ENCODE measurements at regions not wholly inside any gene's neighbourhood (a gene's known extent, or its start where the extent isn't known, plus 50 kb on each side); places are given as distances from the start of the nearest gene placed in this dataset.
A peak's percentile ranks its signal among the peaks of the same experiment; 100 is the strongest.

DNA sequence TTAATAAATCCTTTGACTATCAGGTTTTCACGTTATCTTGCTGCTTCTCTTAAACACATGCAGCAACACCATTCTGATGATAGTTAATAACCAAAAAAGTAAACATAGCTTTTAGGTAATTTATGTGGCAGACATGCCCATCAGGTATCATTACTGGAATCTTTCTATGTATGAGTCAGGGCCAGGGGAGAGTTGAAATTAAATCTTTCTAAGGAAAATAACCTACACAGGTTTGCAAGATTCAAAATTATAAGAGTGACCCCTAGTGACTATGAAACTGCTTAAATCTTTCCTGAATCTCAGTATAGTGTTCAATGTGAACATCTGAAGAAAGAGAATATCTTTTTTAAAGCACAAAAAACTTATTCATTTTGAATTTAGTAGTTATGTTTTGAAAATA is 666.6 kb downstream of the CDH11 start:
- H3K4me1 ChIP-seq (ENCODE audit: control insufficient read depth, insufficient read depth, low read length), result no peaks in the 10 kb centered on the region
- WGBS, result 76% methylated on average over 1 of the region's 1 CpG
- H3K4me3 ChIP-seq (ENCODE audit: low read length), result no peak overlapping the region
- DNase-seq (no peak), ATAC-seq (no peak)
- no peaks in the 10 kb centered on the region for H3K9me3 ChIP-seq (ENCODE audit: control insufficient read depth, low read length)
- intact Hi-C loops (cut with DNase I), result loop anchor here in 1 of 4 donors (10.0 kb wide), 1 partner anchor 360 kb away; no protein-coding TSS in a partner anchor
- no peak overlapping the region for H3K27ac ChIP-seq (ENCODE audit: low read length)
- H3K27me3 ChIP-seq (ENCODE audit: control insufficient read depth, insufficient read depth), result no peaks in the 10 kb centered on the region

DNA sequence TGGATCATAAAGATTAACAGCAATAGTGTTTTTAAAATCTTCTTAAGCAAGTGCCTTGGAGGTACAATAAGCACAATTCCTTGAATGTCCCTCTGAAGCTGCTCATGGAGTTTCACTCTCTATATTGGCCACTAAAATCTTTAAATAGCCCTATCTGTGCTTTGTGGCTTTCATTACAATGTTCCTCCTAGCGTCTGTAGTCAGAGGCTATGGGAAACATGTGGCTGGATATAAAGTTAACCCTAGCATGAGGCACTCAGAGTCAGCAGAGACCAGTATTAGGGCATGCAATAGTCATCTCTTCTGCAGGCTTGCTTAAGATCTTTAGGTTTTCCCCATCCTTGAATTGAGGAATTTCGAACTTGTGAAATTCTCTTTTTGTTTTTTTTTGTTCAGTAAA is 668.2 kb downstream of the CDH11 start:
- 49% methylated on average over 2 of the region's 2 CpGs for WGBS
- no peak overlapping the region for H3K4me3 ChIP-seq (ENCODE audit: low read length)
- intact Hi-C loops (cut with DNase I), result loop anchor here in 1 of 4 donors (10.0 kb wide), 1 partner anchor 359 kb away; no protein-coding TSS in a partner anchor

GRCh38 chr16:64452446-64452845 is 669.4 kb downstream of the CDH11 start:
- intact Hi-C loops (cut with DNase I), result loop anchor here in 1 of 4 donors (10.0 kb wide), 1 partner anchor 358 kb away; no protein-coding TSS in a partner anchor
- no peak overlapping the region for H3K4me3 ChIP-seq (ENCODE audit: low read length)
- DNase-seq (no peak), ATAC-seq (no peak)
- H3K4me1 ChIP-seq (ENCODE audit: control insufficient read depth, insufficient read depth, low read length), result no peaks in the 10 kb centered on the region
- no peaks in the 10 kb centered on the region for H3K27me3 ChIP-seq (ENCODE audit: control insufficient read depth, insufficient read depth)
- H3K9me3 ChIP-seq (ENCODE audit: control insufficient read depth, low read length), result no peaks in the 10 kb centered on the region
- no peak overlapping the region for H3K27ac ChIP-seq (ENCODE audit: low read length)

More for the DNA sequence above, 668.2 kb downstream of the CDH11 start:
- Histone ChIP-seq H3K9me3 (ENCODE audit: control insufficient read depth, low read length) (no peaks in the 10 kb centered on the region), H3K27ac (ENCODE audit: low read length) (no peak overlapping the region), H3K4me1 (ENCODE audit: control insufficient read depth, insufficient read depth, low read length) (no peaks in the 10 kb centered on the region), H3K27me3 (ENCODE audit: control insufficient read depth, insufficient read depth) (no peaks in the 10 kb centered on the region)
- ATAC-seq (no peak), DNase-seq (no peak)

DNA sequence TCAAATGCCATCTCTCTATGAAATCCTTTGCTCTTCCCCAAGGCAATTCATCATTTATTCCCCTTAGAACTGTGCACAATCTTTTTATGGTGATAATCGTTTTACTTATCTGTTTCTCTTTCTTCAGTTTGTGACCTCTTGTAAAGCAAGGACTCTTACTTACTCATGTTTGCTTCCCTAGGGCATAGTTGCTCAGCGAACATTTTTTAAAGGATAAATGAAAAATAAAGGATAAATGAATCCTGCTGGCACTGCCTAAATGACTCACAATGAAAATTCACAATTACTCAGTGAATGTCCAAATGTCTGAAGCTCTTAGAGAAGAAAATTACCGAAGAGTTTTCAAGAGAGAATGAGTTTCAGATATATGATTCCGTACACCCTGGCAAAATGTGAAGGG is 671.7 kb downstream of the CDH11 start:
- Histone ChIP-seq H3K27me3 (ENCODE audit: control insufficient read depth, insufficient read depth) (no peaks in the 10 kb centered on the region), H3K4me1 (ENCODE audit: control insufficient read depth, insufficient read depth, low read length) (no peaks in the 10 kb centered on the region), H3K27ac (ENCODE audit: low read length) (no peak overlapping the region), H3K4me3 (ENCODE audit: low read length) (no peak overlapping the region), H3K9me3 (ENCODE audit: control insufficient read depth, low read length) (no peaks in the 10 kb centered on the region)
- ATAC-seq (no peak), DNase-seq (no peak)
- WGBS, result 66% methylated on average over 4 of the region's 4 CpGs
- intact Hi-C loops (cut with DNase I), result loop anchor here in 1 of 4 donors (10.0 kb wide), 1 partner anchor 355 kb away; no protein-coding TSS in a partner anchor

GRCh38 chr16:64449506-64449905 is 672.4 kb downstream of the CDH11 start:
- no peaks in the 10 kb centered on the region for H3K27me3 ChIP-seq (ENCODE audit: control insufficient read depth, insufficient read depth)
- H3K4me1 ChIP-seq (ENCODE audit: control insufficient read depth, insufficient read depth, low read length), result no peaks in the 10 kb centered on the region
- H3K27ac ChIP-seq (ENCODE audit: low read length), result no peak overlapping the region
- intact Hi-C loops (cut with DNase I), result no loop called here
- H3K9me3 ChIP-seq (ENCODE audit: control insufficient read depth, low read length), result no peaks in the 10 kb centered on the region
- ATAC-seq (no peak), DNase-seq (no peak)
- no peak overlapping the region for H3K4me3 ChIP-seq (ENCODE audit: low read length)

GRCh38 chr16:64445649-64446048 is 676.2 kb downstream of the CDH11 start:
- intact Hi-C loops (cut with DNase I), result no loop called here
- no peak overlapping the region for H3K4me3 ChIP-seq (ENCODE audit: low read length)
- ATAC-seq (no peak), DNase-seq (no peak)
- no peaks in the 10 kb centered on the region for H3K4me1 ChIP-seq (ENCODE audit: control insufficient read depth, insufficient read depth, low read length)
- H3K27me3 ChIP-seq (ENCODE audit: control insufficient read depth, insufficient read depth), result no peaks in the 10 kb centered on the region
- no peak overlapping the region for H3K27ac ChIP-seq (ENCODE audit: low read length)
- no peaks in the 10 kb centered on the region for H3K9me3 ChIP-seq (ENCODE audit: control insufficient read depth, low read length)
- WGBS, result 18% methylated on average over 3 of the region's 3 CpGs

DNA sequence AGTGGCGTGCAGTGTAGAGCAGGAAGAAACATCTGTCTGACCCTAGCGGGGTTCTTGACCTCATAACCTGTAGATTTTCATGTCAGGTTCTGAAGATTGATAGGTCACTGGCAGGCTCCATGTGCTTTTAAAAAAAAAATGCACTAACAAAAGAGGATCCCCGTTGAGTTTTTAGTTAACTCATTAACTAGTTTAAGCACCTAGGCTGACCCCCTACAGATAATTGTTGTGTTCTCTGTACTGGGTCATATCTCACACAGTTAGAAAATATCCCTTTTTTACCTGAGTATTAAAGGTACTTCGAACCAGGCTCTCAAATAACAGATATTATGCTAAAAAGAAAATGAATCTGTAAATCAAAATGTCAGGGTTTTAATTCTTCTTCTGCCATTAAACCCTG is 676.6 kb downstream of the CDH11 start:
- Histone ChIP-seq H3K27ac (ENCODE audit: low read length) (no peak overlapping the region), H3K4me3 (ENCODE audit: low read length) (no peak overlapping the region), H3K4me1 (ENCODE audit: control insufficient read depth, insufficient read depth, low read length) (no peaks in the 10 kb centered on the region), H3K9me3 (ENCODE audit: control insufficient read depth, low read length) (no peaks in the 10 kb centered on the region), H3K27me3 (ENCODE audit: control insufficient read depth, insufficient read depth) (no peaks in the 10 kb centered on the region)
- intact Hi-C loops (cut with DNase I), result no loop called here
- 72% methylated on average over 4 of the region's 4 CpGs for WGBS
- ATAC-seq, result no peak
- DNase-seq, result no peak

GRCh38 chr16:64440421-64440831 is 681.4 kb downstream of the CDH11 start:
- intact Hi-C loops (cut with DNase I), result no loop called here
- Histone ChIP-seq H3K4me1 (ENCODE audit: control insufficient read depth, insufficient read depth, low read length) (no peaks in the 10 kb centered on the region), H3K27ac (ENCODE audit: low read length) (no peak overlapping the region), H3K4me3 (ENCODE audit: low read length) (no peak overlapping the region), H3K9me3 (ENCODE audit: control insufficient read depth, low read length) (no peaks in the 10 kb centered on the region), H3K27me3 (ENCODE audit: control insufficient read depth, insufficient read depth) (no peaks in the 10 kb centered on the region)
- DNase-seq, result peak in 1 of 3 donors; percentile 17
- peak in 1 of 2 donors; percentile 29 for ATAC-seq
- WGBS, result 67% methylated on average over 3 of the region's 3 CpGs

GRCh38 chr16:64440005-64440404 is 681.9 kb downstream of the CDH11 start:
- intact Hi-C loops (cut with DNase I), result no loop called here
- WGBS, result 94% methylated on average over 5 of the region's 5 CpGs
- no peak overlapping the region for H3K4me3 ChIP-seq (ENCODE audit: low read length)

DNA sequence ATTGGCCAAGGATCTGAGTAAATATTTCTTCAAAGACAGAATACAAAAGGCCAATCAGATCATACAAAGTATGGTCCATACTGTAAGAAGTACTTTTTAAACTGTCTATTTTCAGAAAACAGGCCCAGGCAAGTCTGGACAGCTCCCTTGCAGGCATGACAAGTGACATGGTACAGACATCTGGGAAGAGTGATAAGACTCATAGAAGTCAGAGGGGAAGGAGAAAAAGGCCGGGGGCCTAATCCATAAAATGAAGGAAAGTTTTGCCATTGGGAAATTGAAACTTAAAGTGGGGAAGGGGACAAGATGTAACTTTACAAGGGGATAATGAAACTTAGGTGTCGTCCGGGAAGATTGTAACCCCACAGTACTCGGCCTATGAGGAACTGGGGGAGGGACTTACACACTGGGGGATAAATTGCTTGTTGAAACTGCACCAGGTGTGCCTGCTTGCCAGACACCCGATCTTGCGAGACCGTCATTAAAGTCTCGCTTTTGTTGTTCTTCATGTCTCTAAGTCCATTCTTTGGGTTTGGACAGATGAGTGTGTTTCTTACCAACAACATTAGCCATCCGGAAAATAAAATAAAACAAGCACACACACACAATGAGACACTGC is 684.0 kb downstream of the CDH11 start:
- Histone ChIP-seq H3K27ac (ENCODE audit: low read length) (no peak overlapping the region), H3K4me3 (ENCODE audit: low read length) (no peak overlapping the region), H3K4me1 (ENCODE audit: control insufficient read depth, insufficient read depth, low read length) (no peaks in the 10 kb centered on the region), H3K9me3 (ENCODE audit: control insufficient read depth, low read length) (no peaks in the 10 kb centered on the region), H3K27me3 (ENCODE audit: control insufficient read depth, insufficient read depth) (no peaks in the 10 kb centered on the region)
- ATAC-seq (no peak), DNase-seq (no peak)
- intact Hi-C loops (cut with DNase I), result no loop called here
- 53% methylated on average over 9 of the region's 9 CpGs for WGBS

More at GRCh38 chr16:64440005-64440404, 681.9 kb downstream of the CDH11 start:
- Histone ChIP-seq H3K4me1 (ENCODE audit: control insufficient read depth, insufficient read depth, low read length) (no peaks in the 10 kb centered on the region), H3K9me3 (ENCODE audit: control insufficient read depth, low read length) (no peaks in the 10 kb centered on the region), H3K27ac (ENCODE audit: low read length) (no peak overlapping the region), H3K27me3 (ENCODE audit: control insufficient read depth, insufficient read depth) (no peaks in the 10 kb centered on the region)
- no peak for ATAC-seq
- DNase-seq, result no peak

DNA sequence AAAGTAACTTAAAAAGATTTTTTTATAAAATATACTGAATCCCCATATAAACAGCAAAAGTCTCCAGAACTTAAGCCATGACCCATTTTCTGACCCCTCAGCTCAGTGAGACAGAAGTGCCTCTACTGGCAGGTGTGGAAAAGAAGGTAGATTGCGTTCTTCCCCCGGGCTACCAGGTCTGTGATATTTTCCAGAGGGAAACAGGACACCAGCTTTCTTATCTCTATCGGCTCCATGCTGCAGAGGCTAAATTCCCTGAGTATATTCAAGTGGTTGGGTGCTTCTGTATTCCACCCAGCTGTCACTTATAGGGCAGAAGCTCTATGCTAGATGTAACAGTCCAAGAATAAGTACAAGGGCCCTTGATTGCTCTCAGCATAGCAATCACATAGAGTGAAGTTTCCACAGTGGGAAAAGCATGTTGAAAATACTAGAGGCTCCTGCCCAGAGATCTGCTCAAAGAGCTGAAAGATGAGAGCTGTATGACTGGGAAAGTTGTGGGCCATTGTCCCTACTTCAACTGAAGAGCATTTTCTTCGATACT is 687.3 kb downstream of the CDH11 start:
- Histone ChIP-seq H3K4me1 (ENCODE audit: control insufficient read depth, insufficient read depth, low read length) (no peaks in the 10 kb centered on the region), H3K27me3 (ENCODE audit: control insufficient read depth, insufficient read depth) (no peaks in the 10 kb centered on the region), H3K27ac (ENCODE audit: low read length) (no peak overlapping the region), H3K9me3 (ENCODE audit: control insufficient read depth, low read length) (no peaks in the 10 kb centered on the region), H3K4me3 (ENCODE audit: low read length) (no peak overlapping the region)
- DNase-seq (no peak), ATAC-seq (no peak)
- intact Hi-C loops (cut with DNase I), result no loop called here
- 49% methylated on average over 4 of the region's 4 CpGs for WGBS

Data from right cardiac atrium (tissue), 5 donors.